DND-41 (cell line): ENCODE measurements at regions not wholly inside any gene's neighbourhood (a gene's known extent, or its start where the extent isn't known, plus 50 kb on each side); places are given as distances from the start of the nearest gene placed in this dataset.

Experiments
- ATAC-seq: fragments of 200-7000 bp; cut with Tn5 transposase; 3 replicates; pipeline ENCODE4 v1.9.1; 2021; ENCODE audit warnings: low read depth; ENCODE audit not compliant: insufficient read depth
- DNase-seq: peaks from one replicate; pipeline ENCODE4 v3.0.0-alpha.2; 2020
- H2AFZ ChIP-seq: 2 replicates; pipeline ENCODE4 v1.6.0; 2012; ENCODE audit warnings: low read depth, low read length
- H3K27ac ChIP-seq: 2 replicates; pipeline ENCODE4 v1.5.1; 2012; ENCODE audit warnings: low read length, inconsistent platforms
- H3K27me3 ChIP-seq: fragments of 200-600 bp; sonication (generic); 2 replicates; pipeline ENCODE4 v1.6.0; 2012; ENCODE audit warnings: low read length, mild to moderate bottlenecking, inconsistent platforms; ENCODE audit not compliant: insufficient read depth, poor library complexity
- H3K36me3 ChIP-seq: 2 replicates; pipeline ENCODE4 v1.5.1; 2012; ENCODE audit warnings: low read length, inconsistent platforms; ENCODE audit not compliant: insufficient read depth
- H3K4me1 ChIP-seq: 2 replicates; pipeline ENCODE4 v1.5.1; 2012; ENCODE audit warnings: mild to moderate bottlenecking, low read length; ENCODE audit not compliant: insufficient read depth
- H3K4me2 ChIP-seq: 2 replicates; pipeline ENCODE4 v1.6.0; 2012; ENCODE audit warnings: mild to moderate bottlenecking, moderate library complexity, low read length, inconsistent platforms; ENCODE audit not compliant: insufficient read depth
- H3K4me3 ChIP-seq, 2 experiments: fragments of 200-600 bp in 1 of 2; shearing (Covaris generic) in 1 of 2; 2 replicates each; pipeline ENCODE4 v1.5.1; 2012 to 2016; ENCODE audit warnings: inconsistent platforms in 2 of 2, low read length in 2 of 2, mild to moderate bottlenecking in 2 of 2, low read depth in 1 of 2, moderate library complexity in 1 of 2
- H3K79me2 ChIP-seq: 2 replicates; pipeline ENCODE4 v1.6.0; 2012; ENCODE audit warnings: low read length, inconsistent platforms; ENCODE audit not compliant: insufficient read depth
- H3K9ac ChIP-seq: 2 replicates; pipeline ENCODE4 v1.6.0; 2012; ENCODE audit warnings: low read depth, mild to moderate bottlenecking, inconsistent platforms, low read length, moderate library complexity
- H3K9me3 ChIP-seq: 2 replicates; pipeline ENCODE4 v1.5.1; 2012; ENCODE audit warnings: low read length, moderate library complexity, mild to moderate bottlenecking, inconsistent platforms; ENCODE audit not compliant: insufficient read depth, severe bottlenecking
- H4K20me1 ChIP-seq: 2 replicates; pipeline ENCODE4 v1.6.0; 2012; ENCODE audit warnings: low read length; ENCODE audit not compliant: insufficient read depth
- EZH2 ChIP-seq: IDR thresholded peaks from 3 replicates; pipeline ENCODE4 v1.6.1; 2012; ENCODE audit warnings: borderline replicate concordance, low read depth, mild to moderate bottlenecking, moderate library complexity, low read length, inconsistent platforms; ENCODE audit not compliant: severe bottlenecking
- TF ChIP-seq, protein P1 (sequence below): IDR thresholded peaks from 2 replicates; pipeline ENCODE4 v1.5.1; 2012; ENCODE audit warnings: borderline replicate concordance, low read length, moderate library complexity, mild to moderate bottlenecking; ENCODE audit not compliant: poor library complexity, severe bottlenecking; ENCODE audit errors: extremely low read depth

DNA sequence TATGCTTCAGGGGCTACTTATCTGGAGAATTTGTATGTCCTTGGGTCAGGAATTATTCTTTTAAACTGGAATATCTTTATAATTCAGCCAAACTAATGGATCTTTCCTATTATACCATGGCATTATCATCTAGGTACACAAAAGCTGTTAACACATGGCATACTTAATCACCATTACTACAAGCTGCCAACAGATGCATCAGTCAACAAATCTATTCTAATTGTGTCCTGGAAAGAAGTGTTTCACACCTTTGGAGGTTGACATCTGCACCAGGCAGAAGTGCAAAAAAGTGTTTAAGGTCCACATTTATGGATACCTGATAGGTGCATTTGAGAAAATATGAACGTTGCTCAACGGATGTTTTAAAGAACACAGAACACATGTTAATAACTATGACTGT lies 470.2 kb upstream of the ADGRL2 start:
- Histone ChIP-seq H4K20me1 (no peaks in the 10 kb centered on the region), H3K27ac (no peak overlapping the region), H3K4me2 (no peak overlapping the region), H3K36me3 (no peaks in the 10 kb centered on the region), H3K79me2 (no peaks in the 10 kb centered on the region), H3K27me3 (no peaks in the 10 kb centered on the region), H2AFZ (no peak overlapping the region), H3K9ac (no peak overlapping the region), H3K4me1 (no peaks in the 10 kb centered on the region), H3K9me3 (no peaks in the 10 kb centered on the region), H3K4me3 (no peak overlapping the region)
- DNase-seq: no peak
- no peak for ATAC-seq
- TF ChIP-seq, protein P1, sequence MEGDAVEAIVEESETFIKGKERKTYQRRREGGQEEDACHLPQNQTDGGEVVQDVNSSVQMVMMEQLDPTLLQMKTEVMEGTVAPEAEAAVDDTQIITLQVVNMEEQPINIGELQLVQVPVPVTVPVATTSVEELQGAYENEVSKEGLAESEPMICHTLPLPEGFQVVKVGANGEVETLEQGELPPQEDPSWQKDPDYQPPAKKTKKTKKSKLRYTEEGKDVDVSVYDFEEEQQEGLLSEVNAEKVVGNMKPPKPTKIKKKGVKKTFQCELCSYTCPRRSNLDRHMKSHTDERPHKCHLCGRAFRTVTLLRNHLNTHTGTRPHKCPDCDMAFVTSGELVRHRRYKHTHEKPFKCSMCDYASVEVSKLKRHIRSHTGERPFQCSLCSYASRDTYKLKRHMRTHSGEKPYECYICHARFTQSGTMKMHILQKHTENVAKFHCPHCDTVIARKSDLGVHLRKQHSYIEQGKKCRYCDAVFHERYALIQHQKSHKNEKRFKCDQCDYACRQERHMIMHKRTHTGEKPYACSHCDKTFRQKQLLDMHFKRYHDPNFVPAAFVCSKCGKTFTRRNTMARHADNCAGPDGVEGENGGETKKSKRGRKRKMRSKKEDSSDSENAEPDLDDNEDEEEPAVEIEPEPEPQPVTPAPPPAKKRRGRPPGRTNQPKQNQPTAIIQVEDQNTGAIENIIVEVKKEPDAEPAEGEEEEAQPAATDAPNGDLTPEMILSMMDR: no peak
- TF ChIP-seq EZH2: no peak

DNA sequence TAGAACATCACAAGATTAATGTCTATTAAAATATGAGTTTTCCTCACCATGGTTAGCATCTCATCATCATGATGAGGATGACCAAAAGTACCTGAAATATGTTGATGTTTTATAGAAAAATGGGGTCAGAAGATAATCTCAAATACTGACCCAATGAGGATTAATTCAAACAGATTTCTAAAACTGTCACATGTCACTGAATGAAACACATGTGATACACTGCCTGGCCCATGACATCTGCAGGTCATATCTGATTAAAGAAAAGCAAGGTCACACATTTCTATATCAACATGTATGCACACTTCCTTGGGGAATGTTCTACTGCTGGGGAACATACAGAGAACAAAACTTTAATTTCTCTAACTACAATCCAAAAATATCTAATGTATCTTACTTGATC lies 470.6 kb upstream of the ADGRL2 start:
- H3K27me3 ChIP-seq: no peaks in the 10 kb centered on the region
- TF ChIP-seq, protein P1: no peak
- TF ChIP-seq EZH2: no peak
- no peaks in the 10 kb centered on the region for H3K4me1 ChIP-seq
- no peak overlapping the region for H3K4me3 ChIP-seq
- no peak overlapping the region for H3K9ac ChIP-seq
- H3K36me3 ChIP-seq: no peaks in the 10 kb centered on the region
- ATAC-seq (no peak), DNase-seq (no peak)
- no peak overlapping the region for H3K27ac ChIP-seq
- H3K9me3 ChIP-seq: no peaks in the 10 kb centered on the region
- no peak overlapping the region for H2AFZ ChIP-seq
- no peaks in the 10 kb centered on the region for H4K20me1 ChIP-seq
- H3K4me2 ChIP-seq: no peak overlapping the region
- no peaks in the 10 kb centered on the region for H3K79me2 ChIP-seq

DNA sequence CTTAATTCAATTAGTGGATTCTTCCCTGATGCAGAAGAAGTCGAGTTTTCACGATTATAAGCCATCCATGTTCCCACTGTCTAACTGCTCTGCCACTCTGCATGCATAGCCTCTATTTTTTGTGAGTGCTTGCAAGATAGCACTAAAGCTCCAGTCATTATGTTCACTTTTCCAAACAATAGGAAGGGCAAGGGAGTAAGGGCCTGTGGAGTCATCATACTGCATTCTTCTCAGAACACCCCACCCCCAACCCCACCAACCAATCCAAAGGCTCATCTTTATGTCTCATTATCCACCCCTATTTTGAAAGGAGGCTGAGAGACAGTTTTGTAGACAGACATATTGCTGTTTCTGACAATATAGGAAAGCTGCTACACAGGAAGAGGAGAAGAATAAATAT lies 471.7 kb upstream of the ADGRL2 start:
- H3K36me3 ChIP-seq: no peaks in the 10 kb centered on the region
- no peaks in the 10 kb centered on the region for H3K27me3 ChIP-seq
- no peaks in the 10 kb centered on the region for H3K9me3 ChIP-seq
- no peak for ATAC-seq
- H3K4me2 ChIP-seq: no peak overlapping the region
- H3K4me1 ChIP-seq: no peaks in the 10 kb centered on the region
- no peaks in the 10 kb centered on the region for H4K20me1 ChIP-seq
- no peak overlapping the region for H3K27ac ChIP-seq
- H3K9ac ChIP-seq: no peak overlapping the region
- no peak overlapping the region for H2AFZ ChIP-seq
- H3K79me2 ChIP-seq: no peaks in the 10 kb centered on the region
- TF ChIP-seq, protein P1: no peak
- TF ChIP-seq EZH2: no peak
- no peak overlapping the region for H3K4me3 ChIP-seq
- no peak for DNase-seq

DNA sequence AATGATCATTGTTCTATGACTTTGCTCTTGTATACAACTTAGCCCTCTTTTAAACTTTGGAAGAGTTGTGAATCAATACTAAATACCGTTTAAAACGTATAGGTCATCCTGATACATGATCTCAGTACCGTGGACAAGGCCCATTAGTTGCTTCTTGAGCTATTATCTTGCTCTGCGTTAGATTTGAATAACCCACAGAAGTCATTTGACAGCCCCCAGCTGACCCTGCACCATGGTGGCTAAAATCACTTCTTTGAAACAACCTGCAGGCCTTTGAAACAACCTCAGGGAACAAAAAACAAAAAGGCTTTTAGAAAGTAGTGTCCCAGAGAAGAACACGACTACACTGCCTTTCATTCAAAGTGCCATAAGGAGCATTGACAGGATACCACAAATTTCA lies 473.0 kb upstream of the ADGRL2 start:
- Histone ChIP-seq H3K4me1 (no peaks in the 10 kb centered on the region), H3K4me3 (no peak overlapping the region), H3K36me3 (no peaks in the 10 kb centered on the region), H3K79me2 (no peaks in the 10 kb centered on the region), H2AFZ (no peak overlapping the region), H3K9me3 (no peaks in the 10 kb centered on the region), H3K4me2 (no peak overlapping the region), H3K27ac (no peak overlapping the region), H3K9ac (no peak overlapping the region), H4K20me1 (no peaks in the 10 kb centered on the region), H3K27me3 (no peaks in the 10 kb centered on the region)
- no peak for DNase-seq
- no peak for TF ChIP-seq EZH2
- TF ChIP-seq, protein P1: no peak
- ATAC-seq: no peak
